ENCODE measurements at regions not wholly inside any gene's neighbourhood (a gene's known extent, or its start where the extent isn't known, plus 50 kb on each side); places are given as distances from the start of the nearest gene placed in this dataset.

DNA sequence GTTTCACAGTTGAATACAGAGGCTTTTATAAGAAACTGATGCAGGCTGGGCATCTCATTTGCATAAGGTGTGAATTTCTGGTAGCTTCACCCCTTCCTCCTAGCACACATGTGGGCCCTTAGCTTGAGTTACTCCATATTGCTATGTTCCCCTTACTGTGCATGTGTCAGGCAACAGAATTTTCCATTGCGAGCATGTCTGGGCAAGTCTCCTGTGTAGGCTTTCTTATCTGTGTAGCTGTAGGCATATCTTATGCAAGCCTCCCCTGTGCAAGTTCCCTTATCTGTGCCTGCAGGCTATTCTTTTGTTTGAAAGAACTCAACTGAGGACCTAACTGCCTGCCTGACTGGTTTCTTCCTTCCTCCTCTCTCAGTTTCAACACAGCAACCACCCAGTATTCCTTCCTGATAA is 597.4 kb upstream of the CDH5 start (continued):
- TF ChIP-seq, protein P1, sequence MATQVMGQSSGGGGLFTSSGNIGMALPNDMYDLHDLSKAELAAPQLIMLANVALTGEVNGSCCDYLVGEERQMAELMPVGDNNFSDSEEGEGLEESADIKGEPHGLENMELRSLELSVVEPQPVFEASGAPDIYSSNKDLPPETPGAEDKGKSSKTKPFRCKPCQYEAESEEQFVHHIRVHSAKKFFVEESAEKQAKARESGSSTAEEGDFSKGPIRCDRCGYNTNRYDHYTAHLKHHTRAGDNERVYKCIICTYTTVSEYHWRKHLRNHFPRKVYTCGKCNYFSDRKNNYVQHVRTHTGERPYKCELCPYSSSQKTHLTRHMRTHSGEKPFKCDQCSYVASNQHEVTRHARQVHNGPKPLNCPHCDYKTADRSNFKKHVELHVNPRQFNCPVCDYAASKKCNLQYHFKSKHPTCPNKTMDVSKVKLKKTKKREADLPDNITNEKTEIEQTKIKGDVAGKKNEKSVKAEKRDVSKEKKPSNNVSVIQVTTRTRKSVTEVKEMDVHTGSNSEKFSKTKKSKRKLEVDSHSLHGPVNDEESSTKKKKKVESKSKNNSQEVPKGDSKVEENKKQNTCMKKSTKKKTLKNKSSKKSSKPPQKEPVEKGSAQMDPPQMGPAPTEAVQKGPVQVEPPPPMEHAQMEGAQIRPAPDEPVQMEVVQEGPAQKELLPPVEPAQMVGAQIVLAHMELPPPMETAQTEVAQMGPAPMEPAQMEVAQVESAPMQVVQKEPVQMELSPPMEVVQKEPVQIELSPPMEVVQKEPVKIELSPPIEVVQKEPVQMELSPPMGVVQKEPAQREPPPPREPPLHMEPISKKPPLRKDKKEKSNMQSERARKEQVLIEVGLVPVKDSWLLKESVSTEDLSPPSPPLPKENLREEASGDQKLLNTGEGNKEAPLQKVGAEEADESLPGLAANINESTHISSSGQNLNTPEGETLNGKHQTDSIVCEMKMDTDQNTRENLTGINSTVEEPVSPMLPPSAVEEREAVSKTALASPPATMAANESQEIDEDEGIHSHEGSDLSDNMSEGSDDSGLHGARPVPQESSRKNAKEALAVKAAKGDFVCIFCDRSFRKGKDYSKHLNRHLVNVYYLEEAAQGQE (IDR thresholded peaks at IDR 0.05; ENCODE audit: low read depth): no peak
- TF ChIP-seq JUND (IDR thresholded peaks at IDR 0.05) (no peak), CTCF (IDR thresholded peaks at IDR 0.05 in 2 of 3, conservative IDR thresholded peaks at IDR 0.05 in 1 of 3; ENCODE audit: borderline replicate concordance in 1 of 3, insufficient read depth in 1 of 3, low read depth in 2 of 3, low read length in 2 of 3) (no peak), SIN3A (IDR thresholded peaks at IDR 0.05; ENCODE audit: low read depth) (no peak), TCF7L2 (IDR thresholded peaks at IDR 0.05; ENCODE audit: borderline replicate concordance, extremely low read depth, insufficient read depth, insufficient read length) (no peak), MAX (IDR thresholded peaks at IDR 0.05) (no peak), YY1 (IDR thresholded peaks at IDR 0.05; ENCODE audit: extremely low read depth, insufficient replicate concordance, low read depth, low read length) (no peak), SRF (IDR thresholded peaks at IDR 0.05; ENCODE audit: low read depth) (no peak), SP1 (IDR thresholded peaks at IDR 0.05; ENCODE audit: low read depth) (no peak), RAD21 (IDR thresholded peaks at IDR 0.05; ENCODE audit: low read depth) (no peak)
- TF ChIP-seq, protein P2, sequence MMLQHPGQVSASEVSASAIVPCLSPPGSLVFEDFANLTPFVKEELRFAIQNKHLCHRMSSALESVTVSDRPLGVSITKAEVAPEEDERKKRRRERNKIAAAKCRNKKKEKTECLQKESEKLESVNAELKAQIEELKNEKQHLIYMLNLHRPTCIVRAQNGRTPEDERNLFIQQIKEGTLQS (IDR thresholded peaks at IDR 0.05): no peak
